22Rv1 (cell line): ENCODE measurements at regions not wholly inside any gene's neighbourhood (a gene's known extent, or its start where the extent isn't known, plus 50 kb on each side); places are given as distances from the start of the nearest gene placed in this dataset.

ENCODE experiments used
- H3K27ac ChIP-seq: fragments of 450-650 bp; 2 replicates; pipeline ENCODE4 v1.5.1; 2017
- CTCF ChIP-seq: fragments of 450-650 bp; IDR thresholded peaks from 2 replicates; pipeline ENCODE4 v1.5.1; 2017; ENCODE audit warnings: mild to moderate bottlenecking
- ZFX ChIP-seq: fragments of 450-650 bp; IDR thresholded peaks from 2 replicates; pipeline ENCODE4 v1.6.1; 2017; ENCODE audit warnings: antibody characterized with exemption, borderline replicate concordance

GRCh38 chr6:169967687-169968086, 216.3 kb downstream of the ERMARD start:
- no peak for TF ChIP-seq ZFX
- no peak for TF ChIP-seq CTCF
- no peak overlapping the region for H3K27ac ChIP-seq

- no peak overlapping the region for H3K27ac ChIP-seq
- no peak for TF ChIP-seq ZFX
- no peak for TF ChIP-seq CTCF
Measured at GRCh38 chr6:169966312-169967181, 215.1 kb downstream of the ERMARD start.

- H3K27ac ChIP-seq: no peak overlapping the region
- no peak for TF ChIP-seq CTCF
- TF ChIP-seq ZFX: no peak
Measured at GRCh38 chr6:169965657-169966311, 214.4 kb downstream of the ERMARD start.

GRCh38 chr6:169965239-169965638, 213.8 kb downstream of the ERMARD start:
- no peak overlapping the region for H3K27ac ChIP-seq
- TF ChIP-seq CTCF (no peak), ZFX (no peak)

- no peak for TF ChIP-seq ZFX
- TF ChIP-seq CTCF: no peak
- no peak overlapping the region for H3K27ac ChIP-seq
Measured at GRCh38 chr6:169964486-169965180, 213.2 kb downstream of the ERMARD start.

- TF ChIP-seq ZFX (no peak), CTCF (no peak)
- no peak overlapping the region for H3K27ac ChIP-seq
Measured at GRCh38 chr6:169963581-169964297, 212.3 kb downstream of the ERMARD start.
